ENCODE measurements at regions not wholly inside any gene's neighbourhood (a gene's known extent, or its start where the extent isn't known, plus 50 kb on each side); places are given as distances from the start of the nearest gene placed in this dataset.
"Not testable (repeated sequence)": the region's sequence is repeated elsewhere in the genome, so short reads cannot be mapped to it uniquely, and the experiment has no call there.

DNA sequence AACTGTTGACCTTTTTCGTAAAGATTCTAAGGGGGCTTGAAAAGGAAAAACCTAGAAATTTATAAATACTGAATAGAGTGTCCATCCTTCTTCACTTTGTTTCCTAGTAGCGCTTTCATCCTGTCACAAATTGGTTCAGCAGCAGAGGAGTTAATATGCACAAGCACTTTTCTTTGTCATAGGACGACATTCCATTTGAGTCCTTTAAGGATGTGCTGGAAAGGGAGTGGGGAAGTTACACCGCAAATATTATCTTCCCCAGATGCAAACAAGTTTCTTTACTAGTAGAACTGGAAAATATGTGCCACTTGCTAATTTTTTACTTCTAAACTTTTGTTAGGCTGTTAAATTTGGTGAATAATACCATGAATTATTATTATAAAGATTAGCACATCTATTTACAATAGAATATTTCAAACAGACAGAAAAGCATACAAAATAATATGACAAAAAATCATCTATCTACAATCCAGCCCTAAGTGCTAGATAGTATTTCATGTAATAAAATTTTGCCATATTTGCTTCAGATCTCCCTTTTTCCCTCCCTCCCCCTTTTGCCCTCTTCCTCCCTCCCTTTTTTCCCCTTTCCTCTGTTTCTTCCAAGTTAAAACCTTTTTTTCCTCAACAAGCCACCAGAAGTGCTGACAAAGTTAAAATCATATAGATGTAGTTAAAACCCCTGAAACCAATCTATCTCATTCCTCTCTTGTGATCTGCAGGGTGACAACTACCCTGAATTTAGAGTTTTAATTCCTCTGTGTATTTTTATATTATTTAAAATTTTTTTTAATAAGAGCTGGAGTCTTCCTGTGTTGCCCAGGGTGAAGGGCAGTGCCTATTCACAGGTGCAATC, 50.5 kb upstream of the MAP4K3 start:
- H3K27me3 ChIP-seq (ENCODE audit: control insufficient read depth, insufficient read depth, low read length) = no peaks in the 10 kb centered on the region
- no peaks in the 10 kb centered on the region for H3K36me3 ChIP-seq (ENCODE audit: control insufficient read depth, insufficient read depth, low read length)
- WGBS (ENCODE audit: insufficient coverage, low lambda C conversion rate) = 80% methylated on average over 1 of the region's 4 CpGs
- H3K4me1 ChIP-seq (ENCODE audit: control insufficient read depth, insufficient read depth, low read length) = no peaks in the 10 kb centered on the region
- no peak overlapping the region for H3K27ac ChIP-seq (ENCODE audit: low read length)
- no peak overlapping the region for H3K4me3 ChIP-seq (ENCODE audit: low read length)
- H3K9me3 ChIP-seq (ENCODE audit: control insufficient read depth, low read depth, low read length) = no peaks in the 10 kb centered on the region
- no peak for DNase-seq

- H3K27ac ChIP-seq (ENCODE audit: low read length) = no peak overlapping the region
- no peak for DNase-seq
- no peaks in the 10 kb centered on the region for H3K9me3 ChIP-seq (ENCODE audit: control insufficient read depth, low read depth, low read length)
- no peak overlapping the region for H3K4me3 ChIP-seq (ENCODE audit: low read length)
- no peaks in the 10 kb centered on the region for H3K27me3 ChIP-seq (ENCODE audit: control insufficient read depth, insufficient read depth, low read length)
- 100% methylated on average over 1 of the region's 4 CpGs for WGBS (ENCODE audit: insufficient coverage, low lambda C conversion rate)
- H3K4me1 ChIP-seq (ENCODE audit: control insufficient read depth, insufficient read depth, low read length) = no peaks in the 10 kb centered on the region
- H3K36me3 ChIP-seq (ENCODE audit: control insufficient read depth, insufficient read depth, low read length) = no peaks in the 10 kb centered on the region
These were observed 51.4 kb upstream of the MAP4K3 start for GRCh38 chr2:39488450-39488849.

DNA sequence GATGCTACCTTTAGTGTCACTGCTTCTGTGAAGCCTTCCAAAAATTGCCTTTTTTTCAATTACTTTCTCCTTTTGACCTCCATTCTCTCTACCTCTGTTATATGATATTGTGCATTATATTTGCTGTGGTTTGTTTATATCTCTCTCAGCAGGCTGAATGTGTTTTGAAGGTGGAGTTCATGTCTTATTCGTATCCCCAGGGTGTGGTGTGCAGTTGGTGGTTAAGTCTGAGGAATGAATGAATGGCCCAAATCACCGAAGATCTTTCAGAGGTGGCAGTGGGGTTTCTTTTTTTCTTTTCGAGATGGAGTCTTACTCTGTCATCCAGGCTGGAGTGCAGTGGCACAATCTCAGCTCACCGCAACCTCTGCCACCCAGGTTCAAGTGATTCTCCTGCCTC, 53.5 kb upstream of the MAP4K3 start:
- H3K4me1 ChIP-seq (ENCODE audit: control insufficient read depth, insufficient read depth, low read length) = no peaks in the 10 kb centered on the region
- no peaks in the 10 kb centered on the region for H3K36me3 ChIP-seq (ENCODE audit: control insufficient read depth, insufficient read depth, low read length)
- WGBS (ENCODE audit: insufficient coverage, low lambda C conversion rate) = no CpG with 5 or more reads among the region's 4 CpGs
- H3K27me3 ChIP-seq (ENCODE audit: control insufficient read depth, insufficient read depth, low read length) = no peaks in the 10 kb centered on the region
- DNase-seq = no peak
- no peak overlapping the region for H3K4me3 ChIP-seq (ENCODE audit: low read length)
- no peak overlapping the region for H3K27ac ChIP-seq (ENCODE audit: low read length)
- H3K9me3 ChIP-seq (ENCODE audit: control insufficient read depth, low read depth, low read length) = no peaks in the 10 kb centered on the region

- 83% methylated on average over 4 of the region's 4 CpGs for WGBS (ENCODE audit: insufficient coverage, low lambda C conversion rate)
- no peak overlapping the region for H3K27ac ChIP-seq (ENCODE audit: low read length)
- H3K36me3 ChIP-seq (ENCODE audit: control insufficient read depth, insufficient read depth, low read length) = no peaks in the 10 kb centered on the region
- H3K27me3 ChIP-seq (ENCODE audit: control insufficient read depth, insufficient read depth, low read length) = no peaks in the 10 kb centered on the region
- H3K4me3 ChIP-seq (ENCODE audit: low read length) = no peak overlapping the region
- H3K9me3 ChIP-seq (ENCODE audit: control insufficient read depth, low read depth, low read length) = no peaks in the 10 kb centered on the region
- DNase-seq = no peak
- H3K4me1 ChIP-seq (ENCODE audit: control insufficient read depth, insufficient read depth, low read length) = no peaks in the 10 kb centered on the region
These were observed 54.6 kb upstream of the MAP4K3 start for GRCh38 chr2:39491653-39492052.

GRCh38 chr2:39492095-39492590, 55.1 kb upstream of the MAP4K3 start:
- Histone ChIP-seq H3K27me3 (ENCODE audit: control insufficient read depth, insufficient read depth, low read length) (no peaks in the 10 kb centered on the region), H3K36me3 (ENCODE audit: control insufficient read depth, insufficient read depth, low read length) (no peaks in the 10 kb centered on the region), H3K9me3 (ENCODE audit: control insufficient read depth, low read depth, low read length) (no peaks in the 10 kb centered on the region), H3K4me3 (ENCODE audit: low read length) (no peak overlapping the region), H3K4me1 (ENCODE audit: control insufficient read depth, insufficient read depth, low read length) (no peaks in the 10 kb centered on the region), H3K27ac (ENCODE audit: low read length) (no peak overlapping the region)
- DNase-seq = peak in 1 of 2 donors; percentile 43
- WGBS (ENCODE audit: insufficient coverage, low lambda C conversion rate) = 20% methylated on average over 2 of the region's 3 CpGs

GRCh38 chr2:39492716-39493115, 55.6 kb upstream of the MAP4K3 start:
- Histone ChIP-seq H3K27me3 (ENCODE audit: control insufficient read depth, insufficient read depth, low read length) (no peaks in the 10 kb centered on the region), H3K36me3 (ENCODE audit: control insufficient read depth, insufficient read depth, low read length) (no peaks in the 10 kb centered on the region), H3K4me1 (ENCODE audit: control insufficient read depth, insufficient read depth, low read length) (no peaks in the 10 kb centered on the region), H3K9me3 (ENCODE audit: control insufficient read depth, low read depth, low read length) (no peaks in the 10 kb centered on the region), H3K4me3 (ENCODE audit: low read length) (no peak overlapping the region), H3K27ac (ENCODE audit: low read length) (no peak overlapping the region)
- no peak for DNase-seq

DNA sequence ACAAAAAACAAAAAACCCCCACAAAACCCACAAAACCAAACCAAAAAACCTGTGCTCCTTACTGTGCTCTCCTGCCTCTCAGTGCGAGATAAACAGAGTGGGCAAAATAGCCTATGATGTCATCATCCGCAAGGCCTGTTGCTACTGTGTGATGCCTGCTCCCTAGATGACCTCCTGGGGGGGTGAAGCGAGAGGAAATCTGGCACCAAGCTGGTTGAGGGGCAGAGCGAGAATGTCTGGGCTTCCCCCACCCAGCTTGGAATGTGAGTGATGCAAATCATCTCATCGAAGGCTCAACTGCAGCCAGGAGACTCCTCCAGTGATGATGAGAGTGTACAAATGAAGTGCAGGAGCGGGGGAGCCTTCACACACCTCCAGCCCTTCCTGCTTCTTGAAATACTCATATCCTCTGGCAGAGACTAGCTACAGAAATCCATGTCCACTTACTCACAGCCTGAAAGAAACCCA, 57.7 kb upstream of the MAP4K3 start:
- H3K4me3 ChIP-seq (ENCODE audit: low read length) = no peak overlapping the region
- no peaks in the 10 kb centered on the region for H3K9me3 ChIP-seq (ENCODE audit: control insufficient read depth, low read depth, low read length)
- no CpG with 5 or more reads among the region's 6 CpGs for WGBS (ENCODE audit: insufficient coverage, low lambda C conversion rate)
- H3K27me3 ChIP-seq (ENCODE audit: control insufficient read depth, insufficient read depth, low read length) = no peaks in the 10 kb centered on the region
- no peaks in the 10 kb centered on the region for H3K4me1 ChIP-seq (ENCODE audit: control insufficient read depth, insufficient read depth, low read length)
- no peak overlapping the region for H3K27ac ChIP-seq (ENCODE audit: low read length)
- H3K36me3 ChIP-seq (ENCODE audit: control insufficient read depth, insufficient read depth, low read length) = no peaks in the 10 kb centered on the region
- DNase-seq = no peak

DNA sequence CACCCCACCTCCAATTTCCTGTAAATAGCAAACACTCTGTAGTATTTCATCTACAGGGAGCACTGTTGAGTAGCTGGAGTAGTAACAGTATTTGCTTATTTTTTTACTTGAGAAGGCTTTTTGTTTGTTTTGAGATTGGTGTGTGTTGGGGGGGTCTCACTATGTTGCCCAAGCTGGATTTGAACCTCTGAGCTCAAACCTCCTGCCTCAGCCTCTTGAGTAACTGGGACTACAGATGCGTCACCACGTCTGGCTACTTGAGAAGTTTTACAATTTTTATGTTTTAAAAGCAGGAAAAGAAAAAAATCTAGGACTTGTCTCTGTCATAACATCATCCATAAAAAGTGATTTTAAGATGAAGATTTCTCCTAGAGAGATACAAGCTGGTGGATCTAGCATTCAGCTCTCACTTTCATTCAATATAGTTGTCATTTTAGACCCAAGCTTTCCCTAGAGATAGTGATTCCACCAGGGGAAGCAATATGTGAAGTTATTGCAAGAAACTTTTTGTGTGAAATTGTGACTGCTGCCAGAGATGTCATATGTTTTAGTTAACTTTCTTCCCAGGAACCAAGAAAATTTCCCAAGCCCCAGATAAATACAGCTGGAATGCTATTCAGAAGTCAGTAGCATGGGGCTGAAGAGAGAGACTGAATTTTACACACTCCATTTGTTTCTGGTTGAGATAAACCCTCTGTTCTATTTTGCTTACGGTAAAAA, 60.2 kb upstream of the MAP4K3 start:
- WGBS (ENCODE audit: insufficient coverage, low lambda C conversion rate) = 90% methylated on average over 1 of the region's 3 CpGs
- H3K27ac ChIP-seq (ENCODE audit: low read length) = no peak overlapping the region
- H3K27me3 ChIP-seq (ENCODE audit: control insufficient read depth, insufficient read depth, low read length) = no peaks in the 10 kb centered on the region
- no peaks in the 10 kb centered on the region for H3K36me3 ChIP-seq (ENCODE audit: control insufficient read depth, insufficient read depth, low read length)
- H3K4me3 ChIP-seq (ENCODE audit: low read length) = no peak overlapping the region
- H3K9me3 ChIP-seq (ENCODE audit: control insufficient read depth, low read depth, low read length) = peaks cover 2% of the 10 kb centered on the region
- H3K4me1 ChIP-seq (ENCODE audit: control insufficient read depth, insufficient read depth, low read length) = peaks cover 3% of the 10 kb centered on the region
- no peak for DNase-seq

- DNase-seq; H3K4me1 ChIP-seq (ENCODE audit: control insufficient read depth, insufficient read depth, low read length); H3K27ac ChIP-seq (ENCODE audit: low read length); H3K27me3 ChIP-seq (ENCODE audit: control insufficient read depth, insufficient read depth, low read length); H3K9me3 ChIP-seq (ENCODE audit: control insufficient read depth, low read depth, low read length); H3K4me3 ChIP-seq (ENCODE audit: low read length); H3K36me3 ChIP-seq (ENCODE audit: control insufficient read depth, insufficient read depth, low read length): not testable (repeated sequence)
- WGBS (ENCODE audit: insufficient coverage, low lambda C conversion rate) = no CpG with 5 or more reads among the region's 5 CpGs
These were observed 61.1 kb upstream of the MAP4K3 start for GRCh38 chr2:39498176-39498575.

DNA sequence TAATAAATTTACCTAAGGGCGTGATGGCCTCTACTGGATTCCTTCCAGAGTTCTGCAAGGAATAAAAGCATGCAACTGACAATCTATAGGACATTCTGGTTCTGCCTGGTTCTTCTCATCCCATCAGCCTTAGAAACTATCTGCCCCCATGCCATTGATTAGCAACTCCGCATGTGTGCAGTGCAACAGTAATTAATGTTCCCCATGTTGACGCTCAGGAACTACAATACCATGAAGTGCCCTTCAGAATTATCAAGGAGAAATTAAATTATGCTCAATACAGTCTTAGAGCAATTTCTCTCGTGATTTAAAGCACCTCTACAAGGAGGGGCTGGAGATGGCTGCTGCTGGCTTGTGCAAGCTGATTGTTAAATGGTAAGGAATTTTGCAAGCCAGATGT, 61.7 kb upstream of the MAP4K3 start:
- no peak overlapping the region for H3K4me3 ChIP-seq (ENCODE audit: low read length)
- H3K4me1 ChIP-seq (ENCODE audit: control insufficient read depth, insufficient read depth, low read length) = peaks cover 3% of the 10 kb centered on the region
- H3K36me3 ChIP-seq (ENCODE audit: control insufficient read depth, insufficient read depth, low read length) = no peaks in the 10 kb centered on the region
- WGBS (ENCODE audit: insufficient coverage, low lambda C conversion rate) = no CpG with 5 or more reads among the region's 4 CpGs
- H3K27me3 ChIP-seq (ENCODE audit: control insufficient read depth, insufficient read depth, low read length) = no peaks in the 10 kb centered on the region
- peaks cover 2% of the 10 kb centered on the region for H3K9me3 ChIP-seq (ENCODE audit: control insufficient read depth, low read depth, low read length)
- no peak for DNase-seq
- H3K27ac ChIP-seq (ENCODE audit: low read length) = no peak overlapping the region
